ENCODE measurements at regions not wholly inside any gene's neighbourhood (a gene's known extent, or its start where the extent isn't known, plus 50 kb on each side); places are given as distances from the start of the nearest gene placed in this dataset.
A peak's percentile ranks its signal among the peaks of the same experiment; 100 is the strongest.

DNA sequence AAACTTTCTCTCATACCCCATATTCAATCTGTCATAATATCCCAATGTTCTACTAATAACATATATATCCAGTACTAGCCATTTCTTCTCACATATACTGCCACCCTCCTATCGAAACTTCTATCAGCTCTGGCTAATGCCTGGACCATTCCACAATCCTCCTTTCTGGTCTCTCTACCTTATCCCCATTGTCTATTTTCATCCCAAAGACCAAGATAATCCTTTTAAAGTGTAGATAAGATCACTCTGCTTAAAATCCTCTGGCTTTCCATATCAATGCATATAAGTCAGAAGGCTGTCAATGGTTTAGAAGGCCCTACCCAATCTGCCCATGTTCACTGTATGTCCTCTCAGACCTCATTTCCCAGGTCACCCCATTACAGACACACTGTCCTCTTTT, 229.6 kb downstream of the ZEB2 start:
- H3K4me3 ChIP-seq (replicated peaks; ENCODE audit: low read depth, low read length) = no peak overlapping the region
- TF ChIP-seq, protein P1, sequence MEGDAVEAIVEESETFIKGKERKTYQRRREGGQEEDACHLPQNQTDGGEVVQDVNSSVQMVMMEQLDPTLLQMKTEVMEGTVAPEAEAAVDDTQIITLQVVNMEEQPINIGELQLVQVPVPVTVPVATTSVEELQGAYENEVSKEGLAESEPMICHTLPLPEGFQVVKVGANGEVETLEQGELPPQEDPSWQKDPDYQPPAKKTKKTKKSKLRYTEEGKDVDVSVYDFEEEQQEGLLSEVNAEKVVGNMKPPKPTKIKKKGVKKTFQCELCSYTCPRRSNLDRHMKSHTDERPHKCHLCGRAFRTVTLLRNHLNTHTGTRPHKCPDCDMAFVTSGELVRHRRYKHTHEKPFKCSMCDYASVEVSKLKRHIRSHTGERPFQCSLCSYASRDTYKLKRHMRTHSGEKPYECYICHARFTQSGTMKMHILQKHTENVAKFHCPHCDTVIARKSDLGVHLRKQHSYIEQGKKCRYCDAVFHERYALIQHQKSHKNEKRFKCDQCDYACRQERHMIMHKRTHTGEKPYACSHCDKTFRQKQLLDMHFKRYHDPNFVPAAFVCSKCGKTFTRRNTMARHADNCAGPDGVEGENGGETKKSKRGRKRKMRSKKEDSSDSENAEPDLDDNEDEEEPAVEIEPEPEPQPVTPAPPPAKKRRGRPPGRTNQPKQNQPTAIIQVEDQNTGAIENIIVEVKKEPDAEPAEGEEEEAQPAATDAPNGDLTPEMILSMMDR (IDR thresholded peaks at IDR 0.05; ENCODE audit: low read depth, low read length, missing control alignments) = no peak
- DNase-seq (ENCODE audit: extremely low read depth, low read depth) = no peak

DNA sequence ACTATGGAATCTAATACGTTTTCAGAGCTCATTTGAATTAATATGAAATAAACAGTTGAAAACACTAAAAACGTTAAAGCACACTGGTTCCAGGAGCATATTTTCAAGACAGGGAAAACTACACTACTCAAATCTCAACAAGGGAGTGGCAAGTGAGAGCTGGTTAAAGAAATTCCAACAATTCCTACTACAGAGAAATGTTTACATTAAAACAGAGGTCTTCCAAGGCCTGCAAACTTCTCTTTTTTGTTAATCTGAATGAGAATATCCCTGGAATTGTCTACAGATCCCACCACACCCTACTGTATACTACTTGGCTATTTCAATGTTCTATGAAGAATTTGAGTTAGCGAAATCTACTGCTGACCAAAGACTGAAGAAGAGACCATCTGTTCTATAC, 231.5 kb downstream of the ZEB2 start:
- H3K4me3 ChIP-seq (replicated peaks; ENCODE audit: low read depth, low read length) = no peak overlapping the region
- TF ChIP-seq, protein P1 (IDR thresholded peaks at IDR 0.05; ENCODE audit: low read depth, low read length, missing control alignments) = no peak
- DNase-seq (ENCODE audit: extremely low read depth, low read depth) = peak; percentile 7

DNA sequence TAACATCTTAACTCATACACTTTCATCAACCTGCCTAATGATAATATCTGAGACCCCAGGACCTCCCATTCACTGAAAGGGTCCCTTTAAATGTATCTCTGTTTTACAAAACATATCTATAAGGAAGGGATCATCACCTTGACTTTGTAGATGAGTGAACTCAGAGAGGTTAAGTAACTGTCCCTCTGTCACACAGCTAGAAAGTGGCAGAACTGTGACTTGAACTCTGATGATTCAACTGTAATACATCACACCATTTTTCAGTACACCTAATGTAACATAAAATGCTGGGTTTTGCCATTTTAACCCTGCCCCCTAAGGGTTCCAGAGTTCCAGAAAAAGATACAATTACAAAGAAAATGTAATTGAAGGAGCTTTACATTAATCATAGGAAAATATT, 234.6 kb downstream of the ZEB2 start:
- no peak for DNase-seq (ENCODE audit: extremely low read depth, low read depth)
- H3K4me3 ChIP-seq (replicated peaks; ENCODE audit: low read depth, low read length) = no peak overlapping the region
- TF ChIP-seq, protein P1 (IDR thresholded peaks at IDR 0.05; ENCODE audit: low read depth, low read length, missing control alignments) = no peak

DNA sequence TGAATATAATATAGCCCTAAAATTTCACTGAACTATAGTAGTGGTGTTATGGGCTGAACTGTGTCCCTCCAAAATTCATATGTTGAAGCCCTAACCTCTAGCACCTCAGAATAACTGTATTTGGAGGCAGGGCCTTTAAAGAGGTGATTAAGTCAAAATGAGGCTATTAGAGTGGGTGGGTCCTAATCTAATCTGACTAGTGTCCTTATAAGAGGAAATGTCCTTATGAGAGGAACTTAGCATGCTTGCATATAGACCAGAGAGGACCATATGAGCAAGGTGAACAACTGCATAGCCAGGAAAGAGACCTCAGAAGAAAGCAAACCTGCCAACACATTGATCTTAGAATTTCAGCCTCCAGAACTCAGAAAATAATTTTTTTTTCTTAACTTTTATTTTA, 238.4 kb downstream of the ZEB2 start:
- no peak overlapping the region for H3K4me3 ChIP-seq (replicated peaks; ENCODE audit: low read depth, low read length)
- TF ChIP-seq, protein P1 (IDR thresholded peaks at IDR 0.05; ENCODE audit: low read depth, low read length, missing control alignments) = no peak
- DNase-seq (ENCODE audit: extremely low read depth, low read depth) = no peak

DNA sequence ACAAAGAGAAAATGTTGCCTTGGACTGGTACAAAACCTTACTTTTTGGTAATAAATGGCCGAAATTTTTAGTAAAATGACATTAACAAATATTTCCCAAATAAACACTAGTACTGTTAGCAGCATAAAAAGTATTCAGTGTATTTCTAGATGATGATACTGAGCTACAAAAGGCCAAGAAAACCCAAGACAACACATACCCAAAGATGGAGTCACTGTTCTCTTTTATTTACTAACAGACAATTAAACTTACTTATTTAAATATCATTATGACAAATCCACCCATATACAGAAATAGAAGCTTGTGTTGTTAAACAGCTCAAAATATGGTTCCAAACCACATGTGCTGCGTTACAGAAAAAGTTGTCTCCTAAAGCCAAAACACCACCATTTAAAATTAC, 239.9 kb downstream of the ZEB2 start:
- TF ChIP-seq, protein P1 (IDR thresholded peaks at IDR 0.05; ENCODE audit: low read depth, low read length, missing control alignments) = no peak
- no peak for DNase-seq (ENCODE audit: extremely low read depth, low read depth)
- no peak overlapping the region for H3K4me3 ChIP-seq (replicated peaks; ENCODE audit: low read depth, low read length)

DNA sequence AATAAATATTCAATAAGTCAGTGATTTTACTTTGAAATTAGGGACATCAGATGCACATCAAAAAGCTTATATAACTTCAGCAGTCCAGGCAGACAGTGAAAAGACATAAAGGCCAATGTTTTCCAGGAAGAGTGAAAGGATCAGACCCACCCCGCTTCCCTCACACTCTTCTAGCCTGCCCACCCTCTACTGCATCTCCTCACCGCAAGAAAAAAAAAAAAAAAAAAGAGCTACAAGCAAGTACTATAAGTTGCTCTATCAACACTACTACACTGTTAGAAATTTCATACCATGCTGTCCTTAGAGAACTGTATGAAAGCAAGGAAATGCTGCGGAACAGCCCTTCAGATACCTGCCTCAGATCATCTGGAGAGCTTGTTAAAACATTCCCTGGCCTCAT, 240.8 kb downstream of the ZEB2 start:
- DNase-seq (ENCODE audit: extremely low read depth, low read depth) = no peak
- TF ChIP-seq, protein P1 (IDR thresholded peaks at IDR 0.05; ENCODE audit: low read depth, low read length, missing control alignments) = no peak
- no peak overlapping the region for H3K4me3 ChIP-seq (replicated peaks; ENCODE audit: low read depth, low read length)

DNA sequence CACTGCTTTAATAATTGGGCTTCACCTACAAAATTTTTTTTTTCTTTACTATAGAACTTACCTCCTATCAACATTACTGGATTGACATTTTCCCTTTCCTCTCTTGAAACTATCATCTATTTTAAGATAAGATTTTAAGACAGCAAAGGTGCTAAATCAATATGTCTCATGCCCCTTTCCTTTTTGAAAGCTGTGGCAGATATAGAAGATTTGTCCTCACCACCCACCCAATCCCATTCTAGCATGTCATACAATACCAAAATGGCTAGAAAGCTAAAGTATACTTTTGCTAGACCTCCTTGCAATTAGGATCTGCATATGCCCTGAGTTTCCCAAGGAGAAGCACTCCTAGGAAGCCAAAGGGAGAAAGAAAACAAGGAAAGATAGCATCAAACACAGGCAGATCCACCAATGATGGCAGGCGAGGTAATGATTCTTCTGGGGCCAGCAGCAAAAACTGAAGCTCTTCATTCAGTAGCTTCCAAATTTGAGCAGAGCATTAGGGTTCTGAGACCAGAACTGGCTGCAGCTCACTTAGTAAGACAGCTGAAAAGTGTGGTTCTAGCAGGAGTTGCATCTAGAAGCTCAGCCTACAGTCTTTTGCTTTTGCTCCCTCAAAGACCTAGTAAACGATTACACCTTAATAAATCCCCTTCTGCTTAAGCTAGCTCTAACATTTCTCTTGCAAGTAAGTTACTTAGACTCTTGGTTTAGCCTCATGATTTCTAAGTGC, 242.1 kb downstream of the ZEB2 start:
- DNase-seq (ENCODE audit: extremely low read depth, low read depth) = no peak
- no peak overlapping the region for H3K4me3 ChIP-seq (replicated peaks; ENCODE audit: low read depth, low read length)
- TF ChIP-seq, protein P1 (IDR thresholded peaks at IDR 0.05; ENCODE audit: low read depth, low read length, missing control alignments) = no peak
